NCI-H82 treated with DMSO at 0.1 percent for 48 hours (cell line): ENCODE measurements at regions not wholly inside any gene's neighbourhood (a gene's known extent, or its start where the extent isn't known, plus 50 kb on each side); places are given as distances from the start of the nearest gene placed in this dataset.

Experiments used
- DNase-seq: peaks from one replicate; lab custom pipeline; 2025; ENCODE audit not compliant: unreplicated experiment; lab: John Stamatoyannopoulos, UW

DNA sequence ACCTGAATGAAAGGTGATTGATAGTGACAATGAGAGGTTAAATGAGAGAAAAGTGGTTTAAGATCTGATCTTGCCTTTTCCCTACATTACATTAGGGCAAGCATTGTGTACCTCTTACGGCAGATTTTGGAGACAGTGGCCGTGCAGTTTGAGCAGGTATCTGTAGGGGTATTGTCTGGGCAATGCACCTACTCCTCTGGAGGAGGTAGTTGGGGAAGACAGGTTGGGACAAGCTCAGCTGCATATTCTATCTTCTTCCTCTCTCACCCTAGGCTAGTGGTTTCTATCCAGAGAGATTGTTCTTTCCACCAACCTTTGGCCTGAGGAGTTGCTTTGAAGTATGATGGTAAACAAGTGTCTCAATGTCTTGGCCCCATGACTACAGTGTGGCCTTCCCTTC, 323.2 kb downstream of the CYP26B1 start:
- DNase-seq: no peak

DNA sequence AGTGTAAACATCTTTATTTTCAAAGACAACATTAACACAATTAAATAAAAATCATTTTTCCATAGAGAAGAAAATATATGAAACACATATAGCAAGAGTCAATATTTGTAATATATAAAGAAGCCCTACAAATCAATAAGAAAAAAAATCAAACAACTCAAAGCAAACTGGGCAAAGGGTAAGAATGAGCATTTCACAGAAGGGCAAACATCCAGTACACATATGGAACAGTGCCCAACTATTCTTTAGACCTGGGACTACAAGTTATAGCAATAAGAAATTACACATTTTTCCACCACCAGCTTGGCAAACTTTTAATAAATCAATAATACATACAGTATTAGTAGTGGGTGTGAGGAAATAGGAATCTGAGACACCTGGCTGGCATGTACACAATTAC, 324.1 kb downstream of the CYP26B1 start:
- DNase-seq: no peak

DNA sequence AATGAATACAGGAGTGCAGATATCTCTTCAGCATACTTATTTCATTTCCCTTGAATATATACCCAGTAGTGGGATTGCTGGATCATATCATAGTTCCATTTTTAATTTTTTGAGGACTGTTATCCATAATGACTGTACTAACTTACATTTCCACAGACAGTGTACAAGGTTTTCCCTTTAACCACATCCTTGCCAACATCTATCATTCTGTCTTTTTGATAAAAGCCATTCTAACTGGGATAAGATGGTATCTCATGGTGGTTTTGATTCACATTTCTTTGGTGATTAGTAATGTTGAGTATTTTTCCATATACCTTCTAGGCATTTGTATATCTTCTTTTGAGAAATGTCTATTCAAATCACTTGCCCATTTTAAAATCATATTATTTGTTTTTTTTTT, 325.2 kb downstream of the CYP26B1 start:
- no peak for DNase-seq

DNA sequence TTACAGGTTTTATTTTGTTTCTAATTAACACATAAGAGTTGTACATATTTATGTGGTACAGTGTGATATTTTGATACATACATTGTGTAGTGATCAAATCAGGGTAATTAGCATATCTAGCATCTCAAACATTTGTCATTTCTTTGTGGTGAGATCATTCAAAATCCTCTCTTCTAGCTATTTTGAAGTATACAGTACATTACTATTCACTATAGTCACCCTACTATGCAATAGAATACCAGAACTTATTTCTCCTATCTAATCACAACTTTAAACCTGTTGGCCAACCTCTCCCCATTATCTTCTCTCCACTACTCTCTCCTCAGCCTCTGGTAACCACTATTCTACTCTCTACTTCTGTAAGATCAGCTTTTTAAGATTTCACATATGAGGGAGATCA, 325.8 kb downstream of the CYP26B1 start:
- no peak for DNase-seq

DNA sequence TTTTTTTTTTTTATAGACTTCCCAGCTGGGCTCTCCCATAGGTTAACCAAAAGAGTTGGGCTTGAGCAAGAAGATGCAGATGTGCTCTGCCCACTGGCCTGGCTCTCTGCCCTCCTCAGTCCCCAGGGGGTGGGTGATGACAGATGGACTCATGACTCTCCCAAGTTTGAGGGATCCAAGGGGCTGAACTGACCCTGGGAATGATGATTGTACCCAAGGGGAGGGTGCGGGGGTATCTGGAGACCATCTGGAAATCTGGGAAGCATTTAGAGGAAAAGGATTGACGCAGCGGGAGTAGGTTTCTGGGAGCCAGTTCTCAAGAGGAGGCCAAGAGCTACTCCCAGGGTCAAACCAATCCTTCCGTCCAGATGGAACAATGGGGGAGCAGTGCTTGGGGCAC, 330.8 kb downstream of the CYP26B1 start:
- no peak for DNase-seq

DNA sequence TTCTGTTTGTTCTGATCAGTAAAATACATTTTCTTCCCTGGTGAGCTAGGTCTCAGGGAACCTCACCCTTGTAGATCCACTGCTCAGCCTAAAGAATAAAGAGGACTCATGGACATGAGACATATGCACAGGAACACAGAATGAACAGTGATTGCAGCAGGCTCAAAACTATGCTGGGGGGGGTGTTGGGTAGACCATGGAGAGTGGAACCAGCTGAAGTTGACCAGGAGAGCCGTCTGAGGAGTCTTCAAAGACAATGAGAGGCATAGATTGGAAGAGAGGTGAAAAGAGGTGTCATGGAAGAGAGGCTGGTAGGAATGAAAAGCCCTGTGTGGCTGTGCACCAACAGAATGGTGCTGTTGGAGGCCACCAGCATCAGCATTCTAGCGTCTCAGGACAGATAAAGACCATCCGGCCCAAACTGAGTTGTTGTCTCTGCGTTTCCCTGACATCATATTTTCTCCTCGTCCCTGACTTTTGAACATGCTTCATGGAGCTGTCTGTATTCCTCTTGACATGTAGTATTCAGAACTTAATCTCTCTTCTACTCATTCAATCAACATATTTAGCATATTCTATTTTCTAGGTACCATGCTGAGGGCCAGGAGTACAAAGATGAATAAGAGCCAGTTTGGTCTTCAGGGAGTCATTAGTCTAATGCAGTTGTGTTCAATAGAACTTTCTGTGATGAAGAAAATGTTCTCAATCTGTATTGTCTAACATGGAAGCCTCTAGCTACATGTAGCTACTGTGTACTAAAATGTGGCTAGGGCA, 331.8 kb downstream of the CYP26B1 start:
- DNase-seq: no peak

DNA sequence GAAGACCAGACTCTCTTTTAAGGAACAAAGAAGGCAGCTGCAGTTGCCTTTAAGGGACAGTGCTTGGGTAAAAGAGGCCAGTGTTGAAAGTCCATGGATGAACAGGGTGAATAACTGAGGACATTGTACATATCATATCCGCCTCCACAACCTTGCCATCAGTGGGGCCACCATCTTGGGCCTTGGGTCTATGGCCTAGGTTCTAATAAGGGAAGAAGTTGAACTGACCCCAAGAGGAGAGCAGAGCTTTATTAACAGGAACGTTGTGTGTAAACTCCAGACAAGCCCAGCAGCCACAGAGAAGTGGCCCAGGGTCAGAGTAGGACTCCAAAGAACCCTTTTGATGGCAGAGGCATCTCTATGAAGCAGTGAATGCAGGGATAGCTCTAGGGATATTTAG, 332.8 kb downstream of the CYP26B1 start:
- no peak for DNase-seq

DNA sequence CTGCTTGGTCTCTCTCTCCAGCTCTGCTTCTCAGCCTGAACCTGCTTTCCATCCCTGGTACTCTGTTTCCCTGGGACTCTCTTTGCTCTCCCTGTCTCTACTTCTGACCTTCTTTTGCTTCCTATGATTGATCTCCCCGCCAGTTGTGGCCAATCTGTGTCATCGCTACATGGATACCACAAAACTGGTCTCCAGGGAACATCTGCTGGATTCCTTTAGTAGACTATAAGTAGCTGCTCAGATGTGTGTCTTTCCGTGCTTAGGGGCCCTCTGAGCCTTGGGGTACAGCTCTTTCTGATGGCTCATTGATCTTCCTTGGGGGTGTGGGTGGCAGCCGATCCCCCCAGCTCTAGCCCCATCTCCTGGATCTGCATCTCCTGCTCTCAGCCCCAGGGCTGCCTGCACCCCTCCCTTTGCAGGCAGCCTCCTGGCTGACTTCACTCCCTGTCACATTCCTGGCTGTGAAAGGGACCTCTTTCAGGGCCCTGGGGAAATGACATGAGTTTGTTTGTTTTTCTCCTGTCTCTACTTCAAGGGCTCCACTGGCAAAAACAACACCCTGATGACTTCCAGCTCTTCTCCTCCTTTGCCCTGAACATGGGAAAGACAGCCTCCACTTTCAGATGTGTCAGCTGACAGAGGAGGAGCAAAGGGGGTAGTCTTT, 333.7 kb downstream of the CYP26B1 start:
- no peak for DNase-seq

DNA sequence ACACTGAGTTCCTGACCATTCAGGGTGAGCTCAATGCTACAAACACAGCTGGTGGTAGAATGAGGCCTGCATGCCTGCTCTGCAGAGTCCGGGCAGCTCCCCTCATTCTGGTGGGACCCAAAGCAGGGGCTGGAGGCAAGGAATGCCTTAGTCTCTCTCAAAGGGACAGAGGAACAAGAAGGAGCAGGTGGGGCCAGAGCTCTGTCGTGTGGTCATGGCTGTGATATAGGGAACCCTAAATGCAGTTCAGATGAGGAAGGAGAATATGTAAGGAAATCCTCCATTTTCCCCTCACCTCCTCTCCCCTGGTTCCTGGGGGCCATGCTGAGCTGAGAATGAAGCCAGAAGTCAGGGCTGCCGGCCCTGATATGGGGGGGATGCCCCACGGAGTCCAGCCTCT, 334.3 kb downstream of the CYP26B1 start:
- no peak for DNase-seq

DNA sequence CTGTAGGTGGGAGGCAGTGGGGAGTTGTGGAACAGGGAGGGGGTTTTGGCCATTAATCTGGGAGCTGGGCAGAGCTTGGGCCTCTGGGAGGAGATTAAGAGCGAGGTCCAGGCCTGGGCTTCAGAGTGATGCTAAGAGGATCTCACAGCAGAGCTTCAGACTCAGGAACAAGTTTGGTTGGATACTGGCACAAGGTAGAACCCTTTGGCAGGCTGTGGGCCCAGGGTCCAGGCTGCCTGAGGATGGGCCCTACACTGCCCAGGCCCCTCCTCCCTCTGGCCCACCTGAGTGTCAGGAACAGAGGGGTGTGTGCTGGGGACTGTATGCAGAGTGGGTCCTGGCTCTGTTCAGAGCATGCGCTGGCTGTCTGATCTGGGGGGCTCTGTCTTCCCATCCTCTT, 334.9 kb downstream of the CYP26B1 start:
- DNase-seq: no peak

DNA sequence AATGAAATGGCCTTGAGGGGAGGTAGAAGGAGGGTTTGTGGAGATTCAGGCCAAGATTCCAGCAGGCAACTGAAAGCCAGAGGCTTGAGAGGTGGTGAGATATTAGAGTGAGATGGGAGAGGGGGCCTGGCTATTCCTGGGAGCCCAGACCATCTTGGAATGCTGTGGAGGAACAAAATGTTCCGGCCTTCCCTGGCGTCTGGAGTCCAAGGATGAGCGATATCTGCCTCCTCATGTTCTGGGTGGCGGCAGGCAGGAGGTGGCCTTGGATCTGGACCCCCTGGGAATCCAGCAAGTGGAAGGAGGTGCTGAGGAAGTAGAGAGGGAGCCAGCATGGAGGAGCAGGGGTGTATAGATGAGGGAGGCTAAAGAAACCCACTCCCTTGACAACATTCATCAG, 335.9 kb downstream of the CYP26B1 start:
- no peak for DNase-seq

DNA sequence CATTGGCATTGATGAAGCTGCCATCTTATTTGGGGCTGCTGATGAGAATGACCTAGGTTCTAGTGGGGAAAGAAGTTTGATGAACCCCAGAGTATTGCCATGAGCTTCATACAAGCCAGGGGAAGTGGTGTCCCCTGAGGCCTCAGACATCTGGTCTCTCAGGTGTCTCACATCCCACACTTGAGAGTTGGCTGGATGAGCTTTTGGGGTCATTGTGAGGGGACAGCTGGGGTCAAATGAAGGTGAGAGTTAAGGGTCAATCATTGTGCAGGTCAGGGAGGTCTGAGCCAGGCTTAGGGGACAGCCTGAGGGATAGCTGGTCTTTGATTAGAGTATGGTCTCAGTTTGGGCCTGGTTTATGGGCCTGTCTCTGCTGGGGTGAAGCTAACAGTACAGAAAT, 336.5 kb downstream of the CYP26B1 start:
- no peak for DNase-seq

DNA sequence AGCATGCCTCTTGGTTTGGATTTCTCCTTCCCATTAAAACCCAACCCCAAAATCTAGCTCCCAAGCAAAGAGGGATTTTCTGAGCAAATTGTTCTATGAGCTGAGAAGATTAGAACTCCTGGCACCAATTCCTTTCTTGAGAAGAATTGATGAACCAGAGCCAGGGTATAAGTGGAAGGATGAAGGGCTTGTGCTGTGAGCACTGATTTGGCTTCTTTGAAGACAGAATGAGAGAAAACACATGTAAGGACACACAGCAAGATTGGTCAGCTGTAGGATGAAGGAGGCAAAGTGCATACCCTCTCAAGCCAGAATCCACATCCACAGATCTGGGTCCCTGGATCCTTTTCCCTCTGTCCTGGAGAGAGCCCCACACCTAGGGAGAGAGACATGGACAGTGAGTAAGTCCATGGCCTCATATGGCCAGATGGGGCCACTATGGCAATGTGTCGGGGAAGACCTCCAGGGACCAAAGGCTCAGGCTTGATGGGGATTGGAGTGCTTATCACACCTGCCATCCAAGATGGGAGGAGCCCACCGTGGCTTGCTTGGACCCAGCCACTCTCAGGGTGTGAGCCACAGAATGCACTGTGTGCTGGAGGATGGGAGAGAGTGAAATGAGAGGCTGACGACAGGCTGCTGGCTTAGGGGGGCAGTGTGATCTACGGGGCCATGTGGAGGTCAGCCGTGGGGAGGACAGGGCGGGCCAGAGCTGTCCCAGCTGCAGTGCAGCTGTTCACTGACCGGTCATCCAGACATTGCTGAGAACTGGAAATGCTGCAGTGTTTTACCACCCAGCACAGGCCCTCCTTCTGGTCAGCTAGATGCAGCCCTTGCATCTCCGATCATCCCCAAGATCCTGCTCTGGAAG, 339.8 kb downstream of the CYP26B1 start:
- DNase-seq: no peak

DNA sequence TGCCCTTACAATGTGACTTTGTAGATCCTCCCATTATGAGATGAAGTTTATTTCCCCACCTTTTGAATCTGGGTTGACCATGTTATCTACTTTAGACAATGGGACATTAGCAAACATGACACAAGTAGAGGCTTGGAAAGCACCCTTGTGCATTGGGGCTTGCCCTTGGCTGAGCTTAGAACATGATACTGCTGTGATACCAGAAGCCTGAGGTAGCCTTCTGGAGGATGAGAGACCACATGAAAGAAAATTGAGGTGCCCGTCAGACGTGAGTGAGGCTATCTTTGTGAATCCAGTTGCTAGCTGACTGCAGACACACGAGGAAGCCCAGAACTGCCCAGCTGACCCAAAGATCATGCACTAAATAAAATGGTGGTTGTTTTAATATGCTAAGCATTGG, 341.2 kb downstream of the CYP26B1 start:
- no peak for DNase-seq

DNA sequence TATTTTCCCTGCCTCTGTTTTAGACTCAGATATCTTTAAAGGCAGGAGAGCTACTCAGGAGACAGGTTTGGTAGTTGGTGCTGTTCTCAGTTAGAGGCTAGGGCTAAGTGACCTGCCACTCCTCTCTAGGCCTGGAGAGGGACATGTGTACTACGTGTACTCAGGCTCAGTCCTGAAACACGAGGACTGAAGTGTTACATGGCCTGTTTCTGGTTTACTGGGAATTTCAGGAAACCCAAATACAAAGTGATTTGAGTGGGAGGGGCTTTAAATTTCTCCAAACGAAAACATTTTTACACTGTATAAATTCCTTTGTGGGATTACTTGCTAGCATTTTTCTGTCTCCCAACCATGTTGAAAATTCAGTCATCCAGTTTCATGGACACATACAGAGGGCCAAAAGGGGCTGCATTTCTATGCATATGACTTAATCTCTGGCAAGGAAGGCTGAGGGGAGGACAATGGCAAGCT, 343.3 kb downstream of the CYP26B1 start:
- no peak for DNase-seq

DNA sequence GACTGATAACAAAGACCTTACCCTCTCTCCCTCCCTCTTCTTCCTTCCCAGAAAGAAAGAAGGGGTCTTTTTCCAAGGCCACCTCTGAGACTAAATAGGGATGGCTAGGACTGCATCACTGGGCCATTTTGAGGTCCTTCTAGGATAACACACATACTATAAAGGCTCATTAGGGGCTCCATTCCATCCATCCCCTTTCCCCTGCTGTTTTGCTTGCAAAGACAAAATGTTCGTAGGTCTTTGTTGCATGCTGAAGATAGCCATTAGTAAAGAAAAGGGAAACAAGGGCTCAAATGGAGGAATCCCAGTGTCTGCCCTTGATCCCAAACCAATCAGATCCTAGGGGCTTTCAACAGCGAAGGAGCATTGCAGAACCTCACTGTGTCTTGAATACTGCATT, 344.3 kb downstream of the CYP26B1 start:
- no peak for DNase-seq

DNA sequence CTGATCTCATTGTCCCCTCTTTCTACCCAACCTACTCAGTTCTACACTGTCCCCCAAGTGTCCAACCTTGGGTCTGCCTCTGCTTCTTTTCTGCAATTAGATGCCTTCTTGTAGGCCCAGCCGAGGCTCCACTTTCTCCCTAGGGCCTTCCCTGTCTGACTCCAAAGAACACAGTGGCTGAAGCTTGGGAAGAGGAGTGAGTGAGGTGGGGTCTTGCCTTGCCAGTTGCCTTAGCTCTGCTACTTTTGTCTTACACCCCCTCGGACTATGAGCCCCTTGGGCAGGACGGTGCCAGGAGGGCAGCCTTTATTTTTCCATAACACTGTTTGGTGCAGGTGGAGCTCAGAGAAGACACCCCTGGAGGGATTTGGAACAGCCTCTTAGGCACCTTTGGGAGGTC, 345.1 kb downstream of the CYP26B1 start:
- DNase-seq: no peak

DNA sequence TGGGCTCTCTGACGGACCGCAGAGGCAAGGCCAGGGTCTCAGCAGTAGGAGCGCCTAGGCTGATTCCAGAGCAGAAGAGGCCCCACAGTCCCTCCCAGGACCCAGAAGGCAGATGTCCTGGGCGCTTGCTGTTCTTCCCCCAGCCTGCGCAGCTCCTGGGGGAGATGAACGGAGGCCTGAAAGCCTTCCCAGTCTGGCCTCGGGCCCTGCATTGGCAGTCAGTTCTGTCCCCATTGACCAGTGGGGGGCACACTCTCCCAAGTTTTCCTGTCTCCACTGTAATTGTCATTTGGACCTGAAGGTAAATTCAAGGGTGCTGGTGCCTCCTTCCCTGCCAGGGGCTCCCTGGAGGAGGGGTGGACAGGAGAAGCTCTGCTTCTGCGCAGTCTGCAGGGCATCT, 345.7 kb downstream of the CYP26B1 start:
- no peak for DNase-seq

DNA sequence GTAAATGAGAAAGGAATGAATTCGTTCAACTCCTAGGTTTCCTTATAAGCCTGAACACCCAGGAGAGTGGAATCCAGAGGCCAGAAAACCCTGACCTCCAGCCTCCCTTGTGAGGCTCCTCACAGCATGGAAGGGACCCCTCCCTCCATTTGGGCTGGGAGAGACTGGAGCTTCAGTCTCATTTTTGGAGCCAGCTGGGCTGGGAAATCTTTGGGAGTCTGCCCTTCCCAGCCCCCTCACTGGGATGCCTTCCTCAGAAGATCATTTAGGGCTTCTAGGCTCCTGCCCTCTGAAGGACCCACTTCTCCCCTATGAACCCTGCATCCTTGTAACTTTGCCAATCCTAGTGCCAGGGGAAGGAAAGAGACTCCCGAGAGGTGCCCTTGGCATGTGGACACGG, 346.1 kb downstream of the CYP26B1 start:
- DNase-seq: no peak

DNA sequence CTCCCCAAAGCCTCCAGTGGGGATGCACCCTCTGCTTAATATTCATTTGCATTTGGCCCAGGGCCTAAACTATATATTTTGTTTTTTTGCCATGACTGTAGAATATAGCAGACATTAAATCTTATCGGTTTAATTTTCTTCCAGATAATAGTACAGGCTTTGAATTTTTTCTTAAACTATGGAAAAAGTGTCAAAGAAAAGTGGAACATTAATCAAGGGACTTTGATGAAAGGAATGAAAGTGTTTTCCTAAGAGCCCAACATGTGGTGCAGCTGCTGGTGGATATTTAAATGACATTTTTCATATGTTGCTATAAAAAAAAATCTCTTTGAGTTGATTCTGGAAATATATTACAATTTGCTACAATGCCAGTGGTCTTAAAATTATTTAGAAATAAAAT, 346.8 kb downstream of the CYP26B1 start:
- no peak for DNase-seq

DNA sequence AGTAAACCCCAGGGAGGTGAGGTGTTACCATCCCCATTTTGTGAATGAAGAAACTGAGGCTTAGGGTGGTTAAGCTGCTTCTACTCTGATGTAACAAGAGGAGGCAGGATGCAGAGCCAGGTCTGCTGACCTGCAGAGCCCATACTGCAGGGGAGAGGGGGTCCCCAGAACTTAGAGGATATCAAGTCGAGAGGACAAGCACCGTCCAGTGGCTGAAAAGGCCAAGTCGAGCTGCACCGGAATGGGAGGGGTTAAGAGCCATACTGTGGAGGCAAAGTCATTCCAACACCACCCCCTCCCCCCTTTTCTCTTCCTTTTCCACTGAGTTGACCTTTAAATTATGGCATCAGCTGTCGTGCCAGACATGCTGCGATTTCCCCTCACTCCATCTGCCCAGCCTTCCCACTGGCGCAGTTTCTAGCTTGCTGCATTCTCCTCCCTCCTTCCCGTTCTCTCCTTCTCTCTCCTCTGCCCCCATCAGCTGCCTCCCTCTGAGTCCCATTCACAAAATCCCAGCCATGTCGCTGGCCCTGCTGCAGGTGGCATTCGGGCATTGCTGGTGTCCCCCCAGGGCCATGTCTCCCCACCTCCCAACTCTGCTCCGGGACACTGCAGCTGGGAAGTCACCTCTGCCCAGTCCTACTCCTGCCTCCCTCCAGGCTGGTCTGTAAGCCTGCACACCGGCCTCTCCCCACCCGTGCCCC, 346.9 kb downstream of the DYSF start:
- no peak for DNase-seq
